GM12891 (cell line): ENCODE measurements at regions not wholly inside any gene's neighbourhood (a gene's known extent, or its start where the extent isn't known, plus 50 kb on each side); places are given as distances from the start of the nearest gene placed in this dataset.

Source experiments
- DNase-seq: peaks from one replicate; pipeline ENCODE4 v3.0.0; 2011; ENCODE audit warnings: low spot score; ENCODE audit not compliant: insufficient read length
- FAIRE-seq: peaks from 2 replicates; lab custom pipeline; 2011; peaks lifted over from hg19 to GRCh38; lab: Jason Lieb, UNC
- PAX5 ChIP-seq: IDR thresholded peaks from 2 replicates; pipeline ENCODE4 v1.6.1; 2011; ENCODE audit warnings: low read length, moderate library complexity, mild to moderate bottlenecking; ENCODE audit not compliant: insufficient read depth, severe bottlenecking
- POLR2A ChIP-seq: IDR thresholded peaks from 2 replicates; pipeline ENCODE4 v1.6.1; 2011; ENCODE audit warnings: low read depth, low read length, control low read depth
- POLR2AphosphoS5 ChIP-seq: IDR thresholded peaks from 2 replicates; pipeline ENCODE4 v1.6.1; 2011; ENCODE audit warnings: low read depth, low read length, control low read depth
- POU2F2 ChIP-seq: IDR thresholded peaks from 2 replicates; pipeline ENCODE4 v1.6.1; 2011; ENCODE audit warnings: low read depth, mild to moderate bottlenecking, control low read depth, low read length, moderate library complexity
- SPI1 ChIP-seq: IDR thresholded peaks from 2 replicates; pipeline ENCODE4 v1.6.1; 2011; ENCODE audit warnings: low read depth, low read length, control low read depth
- TAF1 ChIP-seq: IDR thresholded peaks from 2 replicates; pipeline ENCODE4 v1.6.1; 2011; ENCODE audit warnings: low read depth, low read length, control low read depth

GRCh38 chr4:45199736-45200135, 473.4 kb upstream of the GNPDA2 start:
- FAIRE-seq: no peak
- TF ChIP-seq POLR2A: no peak
- no peak for TF ChIP-seq PAX5
- no peak for TF ChIP-seq SPI1
- TF ChIP-seq POU2F2: no peak
- no peak for TF ChIP-seq POLR2AphosphoS5
- TF ChIP-seq TAF1: no peak
- no peak for DNase-seq

DNA sequence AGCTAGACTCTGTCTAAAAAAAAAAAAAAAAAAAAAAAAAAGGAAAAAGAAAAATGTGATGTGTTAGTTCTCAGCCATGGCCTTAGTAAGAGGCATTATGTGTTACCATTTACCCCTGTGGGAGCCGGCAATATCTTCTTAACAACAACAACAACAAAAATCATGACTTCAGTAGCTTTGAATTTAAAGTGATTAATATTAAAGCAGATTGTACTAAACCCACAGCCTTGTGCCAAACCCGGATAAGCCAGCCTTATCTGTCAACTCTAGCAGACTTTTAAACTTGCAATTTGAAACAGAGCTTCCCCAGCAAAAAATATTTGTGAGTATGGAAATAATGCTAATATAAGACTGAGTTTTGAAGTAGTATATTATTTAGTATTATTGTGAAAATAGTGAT, 462.1 kb upstream of the GNPDA2 start:
- FAIRE-seq (no peak), DNase-seq (no peak)
- TF ChIP-seq PAX5: no peak
- no peak for TF ChIP-seq POLR2A
- TF ChIP-seq POU2F2: no peak
- TF ChIP-seq SPI1: no peak
- TF ChIP-seq TAF1: no peak

DNA sequence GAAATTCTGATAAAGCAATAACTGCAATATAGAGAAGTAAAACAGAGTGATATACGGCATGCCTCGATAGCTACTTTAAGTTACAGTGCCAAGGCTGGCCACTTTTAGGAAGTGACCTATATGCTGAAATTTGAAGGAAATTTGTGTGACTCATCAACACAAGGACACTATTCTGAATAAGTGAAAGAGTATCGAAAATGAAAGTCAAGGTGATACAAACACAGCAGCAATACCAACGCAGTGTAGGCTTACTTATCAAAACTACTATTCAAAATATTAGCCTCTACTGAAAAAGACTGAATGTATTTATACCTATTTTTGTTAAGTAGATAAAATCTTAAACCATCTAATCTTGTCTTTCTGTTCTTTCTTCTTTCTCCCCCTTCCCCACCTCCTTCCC, 459.9 kb upstream of the GNPDA2 start:
- FAIRE-seq: no peak
- no peak for DNase-seq
- TF ChIP-seq TAF1 (no peak), POU2F2 (no peak), SPI1 (no peak), POLR2A (no peak), PAX5 (no peak), POLR2AphosphoS5 (no peak)

DNA sequence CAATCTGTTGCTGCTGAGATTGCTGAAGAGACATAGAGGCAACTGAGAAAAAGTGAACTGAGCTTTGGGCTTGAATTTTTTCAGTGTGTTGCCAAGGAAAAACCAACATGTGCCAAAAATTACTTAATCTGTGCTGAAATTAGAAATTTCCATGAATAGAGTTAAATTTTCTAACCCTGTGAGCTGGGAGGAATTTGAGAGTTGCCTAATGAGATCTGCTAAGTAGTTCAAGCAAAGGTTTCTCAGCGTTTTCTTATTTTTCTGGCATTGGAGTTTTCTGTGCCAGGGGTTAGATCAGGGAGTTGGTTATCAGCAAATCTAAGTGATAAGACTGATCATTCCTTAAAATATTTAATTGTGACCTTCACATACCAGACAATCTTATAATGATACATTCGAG, 457.5 kb upstream of the GNPDA2 start:
- no peak for DNase-seq
- TF ChIP-seq PAX5: no peak
- no peak for TF ChIP-seq POLR2AphosphoS5
- TF ChIP-seq SPI1: no peak
- TF ChIP-seq POLR2A: no peak
- no peak for TF ChIP-seq POU2F2
- no peak for TF ChIP-seq TAF1
- no peak for FAIRE-seq

- DNase-seq: no peak
- FAIRE-seq: no peak
- no peak for TF ChIP-seq SPI1
- TF ChIP-seq POU2F2: no peak
- no peak for TF ChIP-seq TAF1
- no peak for TF ChIP-seq POLR2AphosphoS5
- no peak for TF ChIP-seq PAX5
- TF ChIP-seq POLR2A: no peak
Measured at GRCh38 chr4:45172636-45173035, 446.3 kb upstream of the GNPDA2 start.

DNA sequence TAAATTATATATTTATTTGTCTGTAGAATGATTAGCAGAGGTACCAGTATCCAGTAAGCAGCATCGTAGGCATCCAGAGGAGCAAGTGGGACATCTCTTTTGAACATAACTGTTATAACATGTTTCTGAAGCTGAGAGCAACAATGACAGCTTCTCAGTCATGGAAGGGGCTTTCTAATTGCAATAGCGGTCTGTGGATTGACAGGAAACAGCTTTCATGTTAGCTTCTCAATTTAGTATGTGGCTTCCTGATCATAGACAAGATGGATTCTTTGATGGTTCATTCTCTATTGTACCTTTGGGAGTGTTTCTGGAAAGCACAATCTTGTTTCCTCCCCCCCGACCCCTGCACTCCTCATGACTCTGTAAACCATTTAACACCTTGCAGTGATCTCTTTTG, 434.6 kb upstream of the GNPDA2 start:
- no peak for TF ChIP-seq SPI1
- no peak for TF ChIP-seq PAX5
- TF ChIP-seq TAF1: no peak
- TF ChIP-seq POU2F2: no peak
- no peak for TF ChIP-seq POLR2AphosphoS5
- no peak for TF ChIP-seq POLR2A
- FAIRE-seq (no peak), DNase-seq (no peak)

GRCh38 chr4:45155081-45155777, 428.9 kb upstream of the GNPDA2 start:
- no peak for DNase-seq
- no peak for FAIRE-seq
- TF ChIP-seq POU2F2: no peak
- TF ChIP-seq SPI1: no peak

GRCh38 chr4:45147866-45148265, 421.5 kb upstream of the GNPDA2 start:
- no peak for DNase-seq
- no peak for TF ChIP-seq SPI1
- no peak for TF ChIP-seq POU2F2
- TF ChIP-seq POLR2AphosphoS5: no peak
- TF ChIP-seq POLR2A: no peak
- no peak for TF ChIP-seq PAX5
- TF ChIP-seq TAF1: no peak
- no peak for FAIRE-seq

DNA sequence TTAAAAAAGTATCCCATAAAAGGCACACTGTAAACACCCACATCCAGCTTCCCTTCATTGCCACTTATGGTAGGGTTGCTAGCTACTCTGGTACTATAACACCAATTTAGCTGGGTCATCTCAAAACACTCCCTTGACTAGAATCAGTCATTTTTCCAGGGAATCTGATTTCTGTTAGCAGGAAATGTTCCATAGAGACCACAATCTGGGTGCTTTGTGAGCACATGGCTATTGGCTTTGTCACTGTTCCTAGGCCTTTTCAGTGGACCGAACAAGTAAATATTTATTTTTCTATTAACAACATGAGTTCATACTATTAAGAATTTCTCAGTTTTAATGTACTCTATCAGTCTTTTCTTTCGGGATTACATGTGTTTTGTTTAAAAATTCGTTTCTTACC, 404.7 kb upstream of the GNPDA2 start:
- DNase-seq (no peak), FAIRE-seq (no peak)
- TF ChIP-seq POLR2AphosphoS5 (no peak), PAX5 (no peak), POLR2A (no peak), POU2F2 (no peak), SPI1 (no peak), TAF1 (no peak)

GRCh38 chr4:45122406-45122805, 396.1 kb upstream of the GNPDA2 start:
- DNase-seq (no peak), FAIRE-seq (no peak)
- TF ChIP-seq PAX5: no peak
- no peak for TF ChIP-seq POLR2A
- no peak for TF ChIP-seq TAF1
- TF ChIP-seq SPI1: no peak
- no peak for TF ChIP-seq POLR2AphosphoS5
- no peak for TF ChIP-seq POU2F2

DNA sequence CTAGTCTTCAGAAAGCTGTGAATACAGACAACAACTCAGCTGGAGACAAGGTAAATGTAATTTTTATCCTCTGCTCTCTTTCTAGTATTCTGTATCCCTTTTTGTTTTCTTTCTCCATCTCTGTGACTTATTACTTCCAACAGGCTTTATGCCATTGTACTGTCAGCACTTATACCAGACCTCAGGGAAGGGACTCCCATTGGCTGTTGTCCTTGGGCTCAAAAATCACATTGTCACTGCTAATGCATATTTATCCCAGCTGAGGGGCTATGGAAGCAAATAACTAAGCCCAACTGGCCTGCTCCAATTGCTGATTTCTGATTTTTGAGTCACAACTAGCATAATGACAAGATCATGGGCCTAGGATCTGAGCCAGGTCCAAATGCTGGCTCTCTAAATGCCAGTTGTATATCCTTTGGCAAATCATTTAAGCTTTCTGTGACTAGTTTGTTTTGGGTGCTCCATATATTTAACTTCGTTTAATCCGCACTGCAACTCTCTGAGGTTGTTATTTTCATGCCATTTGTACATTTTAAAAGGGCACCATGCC, 395.1 kb upstream of the GNPDA2 start:
- TF ChIP-seq PAX5 (no peak), POLR2AphosphoS5 (no peak), SPI1 (no peak), POLR2A (no peak), POU2F2 (no peak), TAF1 (no peak)
- FAIRE-seq (no peak), DNase-seq (no peak)
